ENCODE measurements at regions not wholly inside any gene's neighbourhood (a gene's known extent, or its start where the extent isn't known, plus 50 kb on each side); places are given as distances from the start of the nearest gene placed in this dataset.

DNA sequence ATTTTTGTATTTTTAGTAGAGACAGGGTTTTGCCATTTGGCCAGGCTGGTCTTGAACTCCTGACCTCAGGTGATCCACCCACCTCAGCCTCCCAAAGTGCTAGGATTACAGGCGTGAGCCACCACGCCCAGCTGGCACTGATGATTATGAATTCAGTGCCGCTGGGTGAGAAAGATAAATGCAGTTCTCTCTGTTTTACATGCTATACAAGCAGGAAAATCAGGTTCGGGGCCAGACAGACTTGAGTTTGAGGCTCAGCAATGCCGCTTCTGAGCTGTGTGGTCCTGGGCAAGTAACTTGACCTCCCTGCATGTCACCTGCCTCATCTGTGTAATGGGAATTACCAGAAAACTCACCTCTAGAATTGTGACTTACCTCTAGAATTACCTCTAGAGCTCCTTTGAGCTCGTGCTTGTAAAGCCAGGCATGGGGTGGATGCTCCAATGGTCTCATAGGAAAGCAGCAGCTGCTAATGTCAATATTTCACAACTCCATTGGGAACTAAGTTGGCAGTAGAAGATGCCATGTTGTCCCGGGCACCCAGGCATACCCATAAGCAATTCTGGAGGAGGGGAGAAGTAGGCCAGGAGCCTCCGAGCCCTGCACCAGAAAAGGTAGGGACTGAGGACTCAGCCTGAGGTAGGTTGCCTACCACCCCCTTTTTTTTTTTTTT, 119.8 kb upstream of the SLC25A33 start:
- peak; percentile 51 for DNase-seq

DNA sequence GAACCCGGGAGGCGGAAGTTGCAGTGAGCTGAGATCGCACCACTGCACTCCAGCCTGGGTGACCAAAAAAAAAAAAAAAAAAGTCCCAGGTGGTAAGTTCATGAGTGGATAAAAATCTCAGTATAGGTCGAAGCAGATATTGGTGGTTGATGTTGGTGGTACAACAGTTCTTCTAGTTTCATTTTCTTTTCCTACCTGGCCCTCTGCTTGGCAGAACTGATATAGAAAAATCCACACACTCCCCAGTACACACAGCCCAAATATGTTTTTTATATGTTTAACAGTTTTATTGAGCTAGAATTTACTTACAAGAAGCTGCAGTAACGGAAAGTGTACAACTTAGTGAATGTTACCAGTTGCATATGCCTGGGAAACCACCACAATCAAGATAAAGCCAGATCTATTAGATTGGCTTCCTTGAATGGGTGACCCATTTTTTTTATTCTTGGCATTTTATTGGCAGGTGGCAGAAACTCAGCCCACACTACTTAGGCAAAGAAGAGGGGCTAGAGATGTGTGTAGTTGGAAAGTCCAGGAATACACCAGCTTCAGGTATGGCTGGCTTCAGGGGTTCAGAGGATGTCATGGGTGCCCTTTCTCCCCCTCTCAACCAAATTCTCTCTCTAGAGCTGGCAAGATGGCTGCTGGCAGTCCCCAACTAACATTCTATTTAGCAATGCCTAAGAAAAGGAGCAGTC, 118.3 kb upstream of the SLC25A33 start:
- DNase-seq = no peak

DNA sequence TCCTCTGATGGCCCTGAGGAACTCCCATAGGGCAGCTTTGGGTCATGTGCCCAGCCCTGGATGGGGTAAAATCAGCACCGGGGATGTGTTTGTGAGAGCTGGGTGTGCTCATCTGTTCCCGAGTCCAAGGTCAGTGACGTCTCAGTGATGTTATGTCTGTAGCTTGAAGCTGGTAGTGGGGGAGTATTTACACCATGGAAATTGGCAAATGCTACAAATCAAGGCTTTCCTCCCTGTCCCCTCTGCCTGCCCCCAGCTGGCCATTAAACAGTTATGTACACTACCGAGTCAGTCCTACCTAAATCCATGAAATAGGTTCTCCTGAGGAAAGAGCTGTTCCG, 117.8 kb upstream of the SLC25A33 start:
- DNase-seq = no peak

DNA sequence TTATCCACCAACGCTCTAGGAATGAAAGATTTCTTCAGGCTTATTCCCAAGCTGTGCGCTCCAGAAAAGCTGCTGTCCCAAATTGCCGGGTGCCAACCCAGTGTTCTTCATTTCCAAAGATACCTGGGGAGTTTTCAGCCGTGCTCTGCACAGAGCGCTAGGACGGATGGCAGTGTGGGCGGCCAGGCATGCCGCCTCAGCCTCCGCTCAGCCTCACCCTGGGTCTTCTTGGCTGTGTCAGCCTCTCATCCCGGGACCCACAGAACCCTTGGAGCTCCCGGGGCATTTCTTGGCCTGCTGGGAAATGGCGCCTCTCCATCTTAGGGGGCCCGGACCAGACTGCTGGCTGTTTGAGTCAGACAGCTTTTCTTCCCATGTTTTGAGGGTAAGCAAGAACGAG, 116.9 kb upstream of the SLC25A33 start:
- no peak for DNase-seq

DNA sequence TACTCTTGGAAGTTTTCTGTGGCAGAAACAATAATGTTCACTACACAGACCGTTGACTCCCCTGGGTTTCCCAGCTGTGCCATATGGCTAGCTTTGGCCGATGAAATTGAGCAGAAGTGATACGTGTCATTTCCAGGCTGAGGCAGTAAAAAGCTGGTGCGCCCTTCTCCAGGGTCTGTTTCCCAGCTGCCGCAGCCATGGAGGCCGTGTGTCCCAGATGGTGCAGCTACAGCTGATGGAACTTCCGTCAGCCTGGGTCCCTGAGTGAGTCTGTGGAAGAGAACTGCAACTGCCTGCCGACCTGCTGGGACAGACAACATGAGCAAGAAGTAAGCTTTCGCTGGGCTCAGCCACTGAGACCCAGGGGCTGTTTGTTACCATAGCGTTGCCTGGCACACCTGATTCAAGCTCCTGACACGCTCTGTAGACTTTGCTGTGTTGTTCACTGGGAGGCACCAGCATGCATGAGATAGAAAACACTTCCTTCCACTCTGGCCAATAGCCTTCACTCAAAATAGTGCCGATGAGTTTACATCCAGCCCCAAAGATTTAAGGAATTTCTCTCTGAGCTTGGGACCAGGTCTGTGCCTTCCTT, 116.3 kb upstream of the SLC25A33 start:
- no peak for DNase-seq

DNA sequence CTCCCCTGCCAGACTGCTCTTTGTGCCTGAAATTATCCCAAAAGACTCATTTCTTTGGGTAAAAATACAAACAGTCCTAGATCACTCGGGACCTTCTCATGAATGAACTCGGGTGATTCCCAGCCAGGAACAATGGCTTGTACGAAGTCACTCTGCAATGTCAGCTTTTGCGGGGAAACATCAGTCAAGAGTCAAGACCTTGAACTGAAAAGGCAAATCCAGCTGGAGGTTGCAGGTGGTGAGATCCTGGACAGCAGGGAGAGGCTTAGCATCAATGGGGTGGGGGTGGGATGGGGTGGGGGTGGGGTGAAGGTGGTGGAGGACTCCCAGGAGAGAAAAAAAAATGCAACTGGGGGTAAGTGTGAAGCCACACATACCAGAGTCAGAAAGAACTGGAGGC, 115.0 kb upstream of the SLC25A33 start:
- no peak for DNase-seq

DNA sequence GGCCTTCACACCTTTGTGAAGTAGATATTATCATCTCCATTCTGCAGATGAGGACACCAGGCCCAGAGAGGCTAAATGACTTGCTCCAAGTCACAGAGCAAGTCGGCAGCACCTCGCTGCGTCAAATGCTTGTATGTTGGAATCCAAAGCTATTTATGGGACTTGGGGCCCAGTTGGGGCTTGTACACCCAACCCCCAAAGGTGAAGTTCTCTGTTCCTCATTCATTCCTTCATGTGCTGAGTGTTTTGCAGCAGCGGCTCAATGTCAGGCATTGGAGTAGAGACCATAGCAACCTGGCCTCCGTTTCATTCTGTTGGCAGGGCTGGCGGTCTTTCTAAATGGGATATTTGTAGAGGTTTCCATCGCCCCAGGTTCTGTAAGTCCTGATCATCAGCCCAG, 113.4 kb upstream of the SLC25A33 start:
- peak; percentile 32 for DNase-seq

DNA sequence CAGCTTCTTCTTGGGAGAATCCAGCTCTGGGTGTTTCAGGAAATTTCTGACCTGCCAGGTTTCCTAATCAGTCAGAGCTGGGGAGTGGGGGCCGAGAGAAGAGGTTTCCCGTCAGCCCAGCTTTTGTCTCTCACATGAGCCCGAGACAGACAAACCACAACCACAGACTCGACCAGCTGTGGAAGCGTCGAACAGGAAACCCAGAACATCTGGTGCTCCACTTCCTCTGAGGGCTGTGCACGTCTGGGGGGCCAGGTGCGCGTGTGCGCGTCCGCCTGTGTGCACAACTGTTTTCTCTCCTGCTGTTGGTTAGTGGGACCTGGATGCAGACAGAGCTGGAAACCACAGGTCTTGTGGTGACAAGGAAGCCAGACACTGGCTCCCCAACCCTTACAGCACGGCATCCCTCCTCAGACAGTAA, 113.0 kb upstream of the SLC25A33 start:
- peak; percentile 82 for DNase-seq

DNA sequence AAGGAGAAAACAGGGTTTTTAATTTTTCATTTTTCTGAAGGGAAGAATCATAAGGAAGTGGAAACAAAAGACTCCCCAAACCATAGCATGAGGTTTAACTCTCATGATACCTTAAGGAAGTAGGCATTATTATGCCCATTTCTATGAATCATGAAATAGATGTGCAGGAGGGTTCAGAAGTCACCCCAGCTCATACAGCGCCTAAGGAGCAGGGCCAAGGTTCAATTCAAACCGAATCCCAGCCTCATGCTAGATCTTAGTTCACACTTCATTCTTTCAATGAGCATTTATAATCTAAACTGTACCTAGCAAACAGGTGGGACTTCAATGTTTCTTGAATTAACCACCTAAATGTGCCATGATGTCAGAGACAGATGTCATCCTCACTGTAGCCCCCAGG, 111.9 kb upstream of the SLC25A33 start:
- no peak for DNase-seq

DNA sequence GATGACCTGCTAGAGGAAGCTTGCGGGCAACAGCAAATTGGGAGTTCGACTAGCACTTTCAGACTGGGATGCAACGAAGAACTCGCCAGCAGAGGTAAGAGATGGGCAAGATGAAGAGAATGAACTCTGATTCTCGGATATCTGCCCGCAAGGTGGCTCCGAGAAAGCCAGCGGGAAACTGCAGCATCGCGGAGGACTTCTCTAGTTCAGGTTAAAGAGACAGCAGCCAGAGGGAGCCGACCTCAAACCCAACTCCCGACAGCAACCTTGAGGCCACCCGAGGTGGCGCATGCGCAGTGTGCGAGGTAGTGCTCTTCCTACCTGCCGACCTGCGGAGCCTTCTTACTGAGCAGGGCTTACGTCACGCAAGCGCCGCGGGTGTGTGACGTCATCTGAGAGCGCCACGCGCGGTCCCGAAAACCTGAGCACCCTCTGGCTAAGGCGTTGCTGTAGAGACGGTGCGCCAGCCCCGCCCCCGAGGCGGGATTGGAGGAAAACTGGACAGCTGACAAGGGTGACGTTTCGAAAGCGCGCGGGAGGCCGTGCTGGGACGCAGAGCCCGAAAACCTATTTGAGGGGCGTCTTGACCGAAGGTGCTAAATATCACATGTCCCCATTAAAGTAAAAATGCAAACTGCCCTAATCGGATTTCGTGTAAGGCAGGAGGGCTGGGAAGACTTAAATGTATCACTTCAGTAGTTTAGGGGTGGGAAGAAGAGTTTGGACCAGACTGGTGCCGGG, 110.5 kb upstream of the SLC25A33 start:
- DNase-seq = peak; percentile 98

DNA sequence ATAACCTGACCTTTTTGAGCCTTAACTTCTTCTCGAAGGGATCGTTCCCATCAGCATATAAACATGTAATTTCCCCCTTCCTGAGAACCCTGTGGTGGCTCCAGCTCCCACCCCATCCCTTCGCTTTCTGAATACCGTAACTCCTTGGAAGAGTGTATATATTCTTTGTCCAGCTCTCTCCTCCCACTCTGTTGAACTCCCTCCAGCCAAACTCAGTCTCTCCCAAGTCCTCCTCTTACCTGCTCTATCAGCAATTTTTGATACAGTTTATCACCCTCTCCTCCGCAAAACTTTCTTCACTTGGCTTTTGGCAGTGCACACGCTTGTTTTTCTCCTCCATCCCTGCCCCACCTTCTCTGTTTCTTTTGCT, 109.9 kb upstream of the SLC25A33 start:
- DNase-seq = no peak

DNA sequence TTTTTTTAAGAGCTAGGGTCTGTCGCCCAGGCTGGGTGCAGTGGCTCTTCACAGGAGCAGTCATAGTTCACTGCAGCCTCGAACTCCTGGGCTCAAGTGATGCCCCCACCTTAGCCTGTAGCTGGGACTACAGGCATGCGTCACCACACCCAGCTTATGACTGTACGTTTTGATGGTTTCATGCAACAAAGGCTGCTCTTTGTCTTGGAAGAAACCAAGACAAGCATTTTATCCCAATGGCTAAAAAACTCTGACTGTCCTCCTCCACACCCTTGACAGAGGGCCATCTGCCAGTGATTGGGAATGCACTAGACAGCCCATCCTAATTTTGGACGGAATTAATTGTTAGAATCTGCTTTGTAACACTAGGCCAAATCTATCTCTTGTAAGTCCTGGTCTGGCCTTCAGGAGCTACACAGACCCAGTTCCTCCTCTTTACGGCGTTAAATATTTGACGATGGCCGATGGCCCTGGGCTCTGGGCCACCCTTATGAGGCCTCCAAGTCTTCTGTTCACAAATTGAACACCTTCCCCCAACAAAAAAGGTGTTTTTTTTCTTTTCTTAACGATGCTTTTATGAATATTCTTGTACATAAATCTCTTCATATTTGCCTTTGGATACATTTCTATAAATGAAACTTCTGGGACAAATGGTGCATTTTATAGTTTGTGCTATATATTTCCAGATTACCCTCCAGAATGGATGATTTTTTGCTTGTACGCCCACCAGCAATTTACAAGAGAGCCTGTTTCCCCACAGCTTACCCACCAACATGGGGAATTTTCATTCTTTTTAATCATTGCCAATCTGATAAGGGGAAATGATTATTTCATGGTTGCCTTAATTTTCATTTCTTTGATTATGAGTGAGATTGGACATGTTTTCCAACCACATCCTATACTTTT, 104.8 kb upstream of the SLC25A33 start:
- DNase-seq = no peak

DNA sequence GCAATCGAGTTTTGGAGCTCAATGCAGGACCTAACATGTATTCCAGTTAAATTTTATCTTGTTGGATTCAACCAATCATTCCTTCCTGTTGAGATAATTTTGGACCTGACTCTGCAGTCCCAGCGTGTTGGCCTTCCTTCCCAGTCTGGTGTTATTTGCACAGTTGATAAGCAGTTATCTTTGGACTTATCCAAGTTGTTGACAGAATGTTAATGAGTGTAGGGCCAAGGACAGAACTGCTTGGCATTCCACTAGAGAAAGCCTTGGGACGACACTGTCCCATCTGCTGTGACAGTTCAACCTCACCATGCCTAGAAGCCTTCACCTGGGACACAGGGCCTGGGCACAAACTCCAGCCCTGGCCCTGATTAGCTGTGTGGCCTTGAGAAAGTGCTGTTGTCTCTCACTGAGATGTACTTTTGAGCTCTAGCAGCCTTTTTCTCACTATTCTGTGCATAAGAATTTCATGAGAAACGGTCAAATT, 104.1 kb upstream of the SLC25A33 start:
- DNase-seq = no peak

DNA sequence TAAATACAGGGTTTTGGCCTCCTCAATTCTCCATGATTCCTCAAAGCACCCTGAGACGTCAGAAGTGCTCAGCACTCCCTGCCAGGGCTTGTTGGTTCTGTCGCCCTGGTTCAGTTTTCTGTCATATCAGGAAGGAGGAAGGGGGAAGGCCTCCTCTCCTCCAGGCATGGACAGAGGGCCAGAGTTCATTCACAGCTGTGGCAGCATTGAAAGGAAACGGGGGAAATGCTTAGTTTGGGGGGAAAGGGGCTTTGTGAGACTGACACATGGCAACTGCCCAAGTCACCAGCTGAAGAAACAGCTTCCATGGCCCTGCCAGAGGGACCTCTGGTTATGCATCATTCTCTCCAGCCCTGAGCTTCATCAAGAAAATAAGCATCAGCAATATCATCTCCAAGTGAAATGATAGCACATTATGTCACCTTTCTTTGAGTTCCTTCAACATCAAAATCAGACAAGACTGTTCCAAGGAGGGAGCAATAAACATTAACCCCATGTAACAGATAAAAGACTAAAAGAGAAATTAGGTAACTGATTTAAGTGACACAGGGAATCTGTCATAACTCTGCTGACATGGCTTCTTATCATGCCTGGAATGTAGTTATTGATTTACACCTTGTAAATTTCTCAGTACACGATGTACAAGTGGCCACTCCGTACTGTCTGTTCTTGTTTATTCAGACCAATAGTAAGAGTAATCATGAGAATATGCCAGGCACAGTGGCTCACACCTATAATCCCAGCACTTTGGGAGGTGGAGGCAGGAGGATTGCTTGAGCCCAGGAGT, 103.2 kb upstream of the SLC25A33 start:
- no peak for DNase-seq

DNA sequence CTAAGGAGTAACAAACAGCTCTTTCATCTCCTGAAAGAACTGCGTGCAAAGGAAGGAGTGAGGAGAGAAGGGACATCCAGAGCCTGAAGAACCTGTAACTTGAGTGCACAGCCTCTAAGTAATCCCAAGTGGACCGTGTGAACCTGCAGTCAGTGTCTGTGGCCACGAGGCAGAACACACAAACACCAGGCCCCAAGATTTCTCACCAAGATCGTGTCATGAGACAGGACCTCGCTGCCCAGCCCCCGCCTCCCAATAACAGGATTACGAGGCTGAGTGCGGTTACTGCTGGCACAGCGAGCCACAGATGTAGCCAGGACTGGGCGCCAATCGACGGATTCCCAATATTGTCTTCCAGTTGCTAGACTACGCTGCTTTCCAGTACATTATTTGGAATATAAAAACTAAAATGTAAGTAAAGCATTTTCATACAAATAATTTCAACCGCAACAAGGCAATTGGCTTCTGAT, 101.3 kb upstream of the SLC25A33 start:
- DNase-seq = no peak

DNA sequence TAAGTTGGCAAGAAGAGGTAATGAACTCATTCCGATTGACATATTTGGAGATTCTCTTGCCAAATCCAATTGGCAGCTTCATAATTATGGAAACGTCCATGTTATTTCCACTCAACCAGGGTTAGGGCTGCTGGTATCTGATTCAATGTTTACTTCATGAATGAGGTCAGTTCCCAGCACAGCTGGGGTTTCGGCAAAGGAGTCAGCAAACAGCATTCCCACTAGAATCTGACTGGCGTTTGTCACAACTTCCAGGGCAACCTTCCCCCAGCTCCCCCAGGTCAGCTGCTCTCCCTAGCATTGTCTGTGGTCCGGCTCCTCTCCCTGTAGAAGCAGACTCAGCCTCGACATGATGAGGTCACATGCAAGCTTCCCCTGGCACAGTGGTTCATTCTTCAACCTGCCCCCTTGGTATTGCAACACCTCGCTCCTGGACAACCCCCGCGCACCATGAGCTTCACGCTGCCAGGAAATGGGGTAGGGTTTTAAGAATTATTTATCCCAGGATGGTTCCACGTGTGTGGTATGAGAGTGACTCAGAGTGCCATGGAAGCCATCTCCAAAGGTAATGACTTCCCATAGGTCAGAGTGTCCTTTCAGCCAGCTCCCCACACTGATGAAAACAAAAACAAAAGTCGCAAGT, 100.7 kb upstream of the SLC25A33 start:
- DNase-seq = no peak

DNA sequence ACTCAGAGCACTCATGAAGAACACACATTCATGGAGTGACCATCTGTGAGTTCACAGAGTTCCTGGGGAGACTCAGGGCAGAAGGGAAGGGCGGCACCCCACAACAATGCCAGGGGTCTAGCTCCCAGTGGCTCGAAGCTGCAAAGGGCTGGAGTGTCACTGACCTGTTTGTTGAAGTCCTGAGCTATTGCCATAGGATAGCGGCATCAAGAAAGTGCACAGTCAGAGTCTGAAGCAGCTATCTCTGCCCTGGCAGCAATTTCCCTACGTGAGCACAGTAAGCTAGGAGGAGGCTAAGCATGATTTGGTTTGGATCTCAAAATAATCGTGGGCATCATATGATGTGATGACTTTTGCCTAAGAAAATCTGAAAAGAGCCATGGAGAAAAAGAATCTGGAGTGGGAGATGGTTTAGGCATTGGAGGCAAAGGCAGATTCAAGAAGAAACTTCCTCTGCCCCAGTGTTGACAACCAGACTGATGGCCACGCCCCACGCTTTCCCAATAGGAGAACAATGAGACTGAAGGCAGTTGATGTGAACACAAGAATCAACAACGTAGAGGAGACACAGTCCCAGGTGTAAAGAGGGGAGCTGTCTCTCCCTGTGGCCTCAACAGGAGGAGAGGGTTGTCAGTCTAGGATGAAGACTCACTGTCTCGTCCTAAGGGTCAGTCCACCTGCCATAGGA, 100.0 kb upstream of the SLC25A33 start:
- DNase-seq = peak; percentile 34

DNA sequence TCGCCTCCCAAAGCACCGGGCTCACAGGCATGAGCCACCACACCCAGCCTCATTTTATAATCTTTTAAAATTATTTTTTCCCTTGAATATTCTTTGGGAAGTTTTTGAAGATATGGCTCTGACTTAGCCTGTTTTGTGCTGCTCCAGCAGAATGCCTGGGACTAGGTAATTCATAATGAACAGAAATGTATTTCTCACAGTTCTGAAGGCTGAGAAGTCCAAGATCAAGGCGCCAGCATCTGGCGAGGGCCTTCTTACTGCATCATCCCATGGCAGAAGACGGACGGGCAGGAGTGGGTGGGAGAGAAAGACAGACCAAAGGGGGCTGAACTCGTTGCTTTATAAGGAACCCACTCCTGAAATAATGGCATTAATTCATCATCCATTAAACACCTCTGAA, 99.0 kb upstream of the SLC25A33 start:
- no peak for DNase-seq

DNA sequence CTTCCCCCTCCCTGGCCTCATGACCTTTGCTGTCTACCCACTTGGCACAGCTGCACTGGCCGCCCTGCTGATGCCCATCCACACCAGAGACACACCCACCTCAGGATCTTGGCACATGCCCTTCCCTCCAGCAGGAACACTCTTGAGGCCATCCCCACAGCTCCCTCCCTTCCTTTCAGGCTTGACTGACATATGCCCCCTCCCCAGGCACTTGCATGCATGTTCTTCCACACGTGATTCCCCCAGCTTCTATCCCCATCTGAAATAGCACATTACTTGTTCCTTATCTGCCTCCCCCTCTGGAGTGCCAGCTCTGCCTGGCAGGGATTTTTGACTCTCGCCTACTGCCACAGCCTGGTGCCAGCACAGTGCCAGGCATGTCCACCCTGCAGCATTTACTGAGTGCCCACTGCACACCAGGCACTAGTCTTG, 98.5 kb upstream of the SLC25A33 start:
- DNase-seq = no peak

DNA sequence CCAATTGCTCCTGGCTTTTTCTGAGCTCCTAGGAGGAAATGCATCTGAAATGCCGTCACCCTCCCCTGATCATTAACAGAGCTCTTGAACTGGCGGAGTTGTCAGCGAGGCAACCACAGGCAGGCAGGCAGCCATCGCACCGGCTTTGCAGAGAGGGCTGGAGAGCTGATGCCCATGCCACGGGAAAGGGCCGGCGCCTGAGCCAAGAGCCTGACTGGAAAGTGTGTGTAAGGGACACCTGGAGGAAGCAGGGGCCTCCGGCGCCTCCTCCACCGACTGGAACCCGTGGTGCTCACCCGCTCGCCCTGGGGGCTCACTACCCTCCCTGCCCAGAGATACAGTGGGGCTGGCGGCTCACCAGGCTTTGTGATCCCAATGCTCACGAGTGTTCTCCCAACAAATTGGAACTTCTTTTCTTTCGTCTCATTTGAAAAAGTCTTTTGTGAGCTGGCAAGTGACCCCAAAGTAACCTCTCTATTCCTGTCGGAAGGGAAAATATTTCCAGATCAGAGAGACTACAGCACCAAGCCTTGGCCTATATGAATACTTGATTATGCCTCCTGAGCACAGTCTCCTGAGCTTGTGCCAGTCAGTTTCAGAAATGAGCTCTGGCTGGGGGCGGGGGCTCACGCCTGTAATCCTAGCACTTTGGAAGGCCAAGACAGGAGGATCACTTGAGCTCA, 97.7 kb upstream of the SLC25A33 start:
- DNase-seq = no peak
